RWPE2 (cell line): ENCODE measurements at regions not wholly inside any gene's neighbourhood (a gene's known extent, or its start where the extent isn't known, plus 50 kb on each side); places are given as distances from the start of the nearest gene placed in this dataset.

ENCODE experiments used
- ATAC-seq: fragments of 200-7000 bp; cut with Tn5 transposase; 3 replicates; pipeline ENCODE4 v1.9.1; 2021; ENCODE audit warnings: low read depth
- DNase-seq: peaks from one replicate; pipeline ENCODE4 v3.0.0-alpha.2; 2020; ENCODE audit warnings: low spot score
- H3K27ac ChIP-seq: fragments of 450-650 bp; 2 replicates; pipeline ENCODE4 v1.5.1; 2017; ENCODE audit warnings: mild to moderate bottlenecking; ENCODE audit not compliant: poor library complexity, severe bottlenecking
- H3K27me3 ChIP-seq: fragments of 250-450 bp; sonication (Bioruptor Pico); 2 replicates; pipeline ENCODE4 v1.5.1; 2021; ENCODE audit warnings: mild to moderate bottlenecking, moderate library complexity; ENCODE audit not compliant: insufficient read depth, poor library complexity, severe bottlenecking
- H3K36me3 ChIP-seq: fragments of 250-450 bp; sonication (Bioruptor Pico); 2 replicates; pipeline ENCODE4 v1.5.1; 2020; ENCODE audit warnings: low read depth, mild to moderate bottlenecking, moderate library complexity
- H3K4me1 ChIP-seq: fragments of 250-450 bp; sonication (Bioruptor Pico); 2 replicates; pipeline ENCODE4 v1.5.1; 2021; ENCODE audit warnings: mild to moderate bottlenecking, moderate library complexity; ENCODE audit not compliant: insufficient read depth, poor library complexity, severe bottlenecking
- H3K4me3 ChIP-seq: fragments of 250-450 bp; sonication (Bioruptor Pico); 2 replicates; pipeline ENCODE4 v1.5.1; 2021; ENCODE audit warnings: mild to moderate bottlenecking, moderate library complexity; ENCODE audit not compliant: severe bottlenecking
- H3K9me3 ChIP-seq: fragments of 250-450 bp; sonication (Bioruptor Pico); 2 replicates; pipeline ENCODE4 v1.5.1; 2021; ENCODE audit warnings: mild to moderate bottlenecking, moderate library complexity; ENCODE audit not compliant: severe bottlenecking
- CTCF ChIP-seq: fragments of 450-650 bp; IDR thresholded peaks from one replicate; pipeline ENCODE4 v1.5.1; 2017; ENCODE audit warnings: mild to moderate bottlenecking, moderate library complexity; ENCODE audit not compliant: poor library complexity, severe bottlenecking

- Histone ChIP-seq H3K4me1 (no peaks in the 10 kb centered on the region), H3K27me3 (no peaks in the 10 kb centered on the region)
- no peak for TF ChIP-seq CTCF
Measured at GRCh38 chr4:106601519-106601918, 232.9 kb upstream of the GIMD1 start.

GRCh38 chr4:106595906-106596305 is 227.3 kb upstream of the GIMD1 start:
- no peaks in the 10 kb centered on the region for H3K27me3 ChIP-seq
- DNase-seq (no peak), ATAC-seq (no peak)
- H3K4me3 ChIP-seq: no peak overlapping the region
- no peaks in the 10 kb centered on the region for H3K36me3 ChIP-seq
- no peaks in the 10 kb centered on the region for H3K4me1 ChIP-seq
- H3K27ac ChIP-seq: no peak overlapping the region
- H3K9me3 ChIP-seq: no peaks in the 10 kb centered on the region
- TF ChIP-seq CTCF: no peak

More at GRCh38 chr4:106601519-106601918, 232.9 kb upstream of the GIMD1 start:
- H3K9me3 ChIP-seq: no peaks in the 10 kb centered on the region
- no peak for DNase-seq
- H3K4me3 ChIP-seq: no peak overlapping the region
- no peak for ATAC-seq
- no peak overlapping the region for H3K27ac ChIP-seq
- H3K36me3 ChIP-seq: no peaks in the 10 kb centered on the region

GRCh38 chr4:106594291-106594952 is 225.8 kb upstream of the GIMD1 start:
- Histone ChIP-seq H3K9me3 (no peaks in the 10 kb centered on the region), H3K27me3 (no peaks in the 10 kb centered on the region), H3K4me3 (no peak overlapping the region), H3K36me3 (no peaks in the 10 kb centered on the region), H3K27ac (no peak overlapping the region), H3K4me1 (no peaks in the 10 kb centered on the region)
- ATAC-seq: no peak
- DNase-seq: no peak
- no peak for TF ChIP-seq CTCF

GRCh38 chr4:106588891-106589290 is 220.3 kb upstream of the GIMD1 start:
- Histone ChIP-seq H3K36me3 (no peaks in the 10 kb centered on the region), H3K27me3 (no peaks in the 10 kb centered on the region), H3K27ac (peak overlapping the region; percentile 99), H3K9me3 (no peaks in the 10 kb centered on the region), H3K4me1 (peaks cover 42% of the 10 kb centered on the region), H3K4me3 (no peak overlapping the region)
- DNase-seq (no peak), ATAC-seq (no peak)
- TF ChIP-seq CTCF: no peak

GRCh38 chr4:106587558-106587957 is 219.0 kb upstream of the GIMD1 start:
- Histone ChIP-seq H3K27ac (peak overlapping the region; percentile 99), H3K27me3 (no peaks in the 10 kb centered on the region), H3K36me3 (no peaks in the 10 kb centered on the region), H3K4me1 (peaks cover 53% of the 10 kb centered on the region), H3K4me3 (no peak overlapping the region), H3K9me3 (no peaks in the 10 kb centered on the region)
- TF ChIP-seq CTCF: no peak
- peak; percentile 55 for ATAC-seq
- no peak for DNase-seq
